Spinal cord (tissue), 9 donors: ENCODE measurements at regions not wholly inside any gene's neighbourhood (a gene's known extent, or its start where the extent isn't known, plus 50 kb on each side); places are given as distances from the start of the nearest gene placed in this dataset.
"Not testable (repeated sequence)": the region's sequence is repeated elsewhere in the genome, so short reads cannot be mapped to it uniquely, and the experiment has no call there.

Experiments used
- DNase-seq, 6 donors: peaks; one replicate each; pipeline versions ENCODE4 v3.0.0 to v3.0.0-alpha.2; 2013 to 2015; ENCODE audit warnings: low spot score in 6 of 6, low read depth in 4 of 6
- H3K27ac ChIP-seq: one replicate; pipeline ENCODE4 v1.5.1; 2013; ENCODE audit warnings: low read depth, low read length, control low read depth
- H3K27me3 ChIP-seq: one replicate; pipeline ENCODE4 v1.6.1; 2013; ENCODE audit warnings: low read length; ENCODE audit not compliant: control insufficient read depth, insufficient read depth
- H3K36me3 ChIP-seq: one replicate; pipeline ENCODE4 v1.6.1; 2013; ENCODE audit warnings: low read length; ENCODE audit not compliant: control insufficient read depth, insufficient read depth
- H3K4me1 ChIP-seq: one replicate; pipeline ENCODE4 v1.6.1; 2013; ENCODE audit warnings: low read length; ENCODE audit not compliant: control insufficient read depth, insufficient read depth
- H3K4me3 ChIP-seq: one replicate; pipeline ENCODE4 v1.5.1; 2013; ENCODE audit warnings: low read depth, low read length, control low read depth
- H3K9me3 ChIP-seq: one replicate; pipeline ENCODE4 v1.6.1; 2013; ENCODE audit warnings: low read length; ENCODE audit not compliant: control insufficient read depth, insufficient read depth
- WGBS: methylation state at CpG from one replicate; pipeline ENCODE4 v1.1.5; 2013; ENCODE audit warnings: missing lambda C conversion rate; ENCODE audit not compliant: insufficient coverage; 5-methylcytosine and 5-hydroxymethylcytosine counted together
- donor health status: healthy.

DNA sequence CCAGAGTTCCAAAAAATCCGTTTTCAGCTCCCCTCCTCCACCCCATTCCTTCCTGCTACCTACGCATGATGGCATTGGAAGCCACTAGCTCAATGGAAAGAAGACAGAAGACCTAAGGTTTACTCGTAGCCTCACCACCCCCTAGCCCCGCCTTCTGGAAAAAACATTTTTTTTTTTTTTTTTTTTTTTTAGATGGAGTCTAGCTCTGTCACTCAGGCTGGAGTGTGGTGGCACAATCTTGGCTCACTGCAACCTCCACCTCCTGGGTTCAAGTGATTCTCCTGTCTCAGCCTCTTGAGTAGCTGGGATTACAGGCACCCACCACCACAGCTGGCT is 57.2 kb upstream of the APCDD1L start:
- DNase-seq = not testable (repeated sequence)
- H3K4me1 ChIP-seq = peaks cover 24% of the 10 kb centered on the region

DNA sequence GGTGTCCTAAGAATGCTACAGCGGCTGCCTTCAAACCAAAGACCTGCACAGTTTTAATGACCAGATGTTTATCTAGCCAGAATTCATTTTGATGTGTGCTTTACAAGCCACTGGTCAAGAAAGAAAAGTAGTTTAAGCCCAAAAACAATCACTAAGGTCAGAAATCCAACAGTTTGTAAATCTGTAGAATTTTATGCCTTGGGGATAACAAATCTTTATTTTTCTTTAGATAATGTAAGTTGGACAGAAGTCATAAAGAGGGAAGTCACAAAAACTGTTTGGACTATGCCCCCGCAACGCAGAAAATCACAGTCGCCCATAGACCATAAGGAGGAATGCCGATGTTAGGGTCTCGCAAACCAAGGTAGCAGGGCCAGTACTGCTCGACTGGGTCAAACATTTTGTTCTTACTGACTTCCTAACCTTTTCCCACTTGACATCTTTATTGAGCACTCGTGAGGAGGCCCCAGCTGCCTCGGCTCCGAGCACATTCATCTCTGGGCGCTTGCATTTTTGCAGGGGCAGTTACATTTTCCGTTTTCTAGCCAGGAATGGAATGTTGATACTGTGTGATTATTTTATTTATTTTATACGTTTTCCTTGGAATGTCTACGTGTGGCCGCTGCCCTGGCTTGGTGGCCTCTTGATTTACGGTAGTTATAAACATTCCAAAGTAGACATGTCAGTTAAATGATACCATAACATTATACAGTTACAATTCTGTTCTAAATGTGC is 56.7 kb upstream of the APCDD1L start:
- H3K27me3 ChIP-seq = no peaks in the 10 kb centered on the region
- no peak for DNase-seq
- no peak overlapping the region for H3K27ac ChIP-seq
- no peaks in the 10 kb centered on the region for H3K9me3 ChIP-seq
- no peaks in the 10 kb centered on the region for H3K36me3 ChIP-seq
- WGBS = 70% methylated on average over 6 of the region's 16 CpGs
- no peak overlapping the region for H3K4me3 ChIP-seq
- H3K4me1 ChIP-seq = peaks cover 22% of the 10 kb centered on the region

More for the DNA sequence above, 57.2 kb upstream of the APCDD1L start:
- H3K4me3 ChIP-seq, H3K36me3 ChIP-seq, H3K9me3 ChIP-seq, H3K27ac ChIP-seq, H3K27me3 ChIP-seq: not testable (repeated sequence)
- 71% methylated on average over 1 of the region's 4 CpGs for WGBS

DNA sequence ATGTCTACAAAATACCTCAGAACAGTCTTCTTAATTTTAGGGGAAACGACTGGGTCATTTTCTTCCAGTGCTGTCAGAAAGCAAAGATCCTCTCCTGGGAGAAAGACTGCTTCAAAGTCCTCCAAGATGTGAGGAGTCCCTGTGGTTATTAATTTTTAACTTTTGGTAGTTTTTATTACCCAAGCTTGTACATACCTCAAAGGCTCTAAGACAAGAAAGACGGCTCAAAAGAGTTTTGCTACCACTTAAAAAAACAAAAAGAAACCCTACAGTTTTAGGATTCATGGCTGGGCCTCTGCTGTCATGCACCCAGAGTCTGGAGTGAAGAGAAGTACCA is 56.1 kb upstream of the APCDD1L start:
- Histone ChIP-seq H3K27me3 (no peaks in the 10 kb centered on the region), H3K9me3 (no peaks in the 10 kb centered on the region), H3K27ac (no peak overlapping the region), H3K4me3 (no peak overlapping the region), H3K36me3 (no peaks in the 10 kb centered on the region), H3K4me1 (peaks cover 17% of the 10 kb centered on the region)
- WGBS = no CpG with 5 or more reads among the region's 2 CpGs
- DNase-seq = no peak

DNA sequence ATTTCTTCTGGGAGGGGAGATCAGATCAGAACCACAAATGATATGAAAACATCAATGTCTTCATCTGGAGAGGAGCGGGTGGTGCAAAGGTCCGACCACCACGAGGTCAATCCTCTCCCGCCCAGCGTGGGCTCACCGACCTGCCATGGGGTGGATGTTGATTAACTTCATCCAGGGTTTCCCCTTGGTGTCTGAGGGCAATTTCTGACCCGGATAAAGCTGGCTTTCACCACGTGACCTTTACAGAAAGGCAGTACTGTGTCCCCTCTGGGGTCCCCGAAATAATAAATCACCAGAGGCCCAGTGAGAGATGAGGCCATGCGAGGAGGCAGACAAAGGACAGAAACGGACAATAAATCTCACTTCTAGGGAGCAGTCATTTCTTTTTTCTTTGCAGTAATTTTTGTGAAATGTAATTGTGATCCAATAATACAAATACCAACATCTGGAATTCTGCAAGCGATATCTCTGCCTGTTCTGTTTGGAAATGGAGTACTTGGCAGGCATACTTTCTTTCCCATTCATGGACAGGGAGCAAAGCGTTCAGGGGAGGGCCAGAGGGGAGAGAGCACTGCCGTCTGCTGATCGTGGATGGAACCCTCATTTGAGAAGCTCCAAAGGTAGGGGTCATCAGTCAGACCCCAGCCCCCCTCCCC is 55.1 kb upstream of the APCDD1L start:
- 45% methylated on average over 7 of the region's 15 CpGs for WGBS

DNA sequence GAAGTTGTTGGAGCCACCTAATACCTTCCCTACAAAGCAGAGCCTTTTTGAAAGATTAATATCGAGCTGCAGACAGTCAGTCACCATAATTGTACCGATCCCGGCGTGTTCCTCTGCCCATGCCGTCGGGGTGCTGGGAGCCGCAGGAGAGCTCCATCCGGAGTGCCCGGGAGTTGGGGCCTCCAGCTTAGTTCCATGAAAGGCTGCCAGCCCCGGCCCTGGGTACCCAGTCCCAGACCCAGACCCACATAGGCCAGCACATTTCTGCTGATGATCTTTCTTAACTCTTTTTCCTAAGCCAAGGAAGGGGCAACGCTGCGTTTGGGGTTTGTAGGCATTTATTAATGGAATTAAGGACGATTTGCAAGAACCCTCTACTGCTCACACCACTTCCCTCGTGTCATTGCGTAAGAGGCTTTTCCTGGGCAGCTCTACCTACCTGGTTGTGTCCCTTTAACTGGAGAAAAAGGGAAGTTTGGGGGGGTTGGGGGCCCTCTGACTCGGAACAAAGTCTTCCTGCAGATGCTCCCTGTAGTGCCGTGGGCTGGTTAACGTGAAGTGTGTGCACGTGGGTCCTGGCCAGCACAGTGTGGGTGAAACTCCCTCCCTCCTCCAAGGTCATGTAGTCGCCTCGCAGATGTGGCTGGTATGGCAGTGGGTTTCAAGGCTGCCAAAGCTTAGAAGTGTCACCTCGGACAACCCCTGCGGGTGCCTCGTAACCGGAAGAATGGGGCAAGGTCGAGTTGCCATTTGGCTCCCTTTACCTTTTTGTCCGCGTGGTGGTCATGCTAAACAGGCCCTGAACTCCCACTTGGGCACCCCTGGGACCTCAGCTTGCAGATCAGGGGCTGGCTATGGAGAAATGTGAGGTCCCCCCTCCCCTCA is 54.3 kb upstream of the APCDD1L start:
- DNase-seq = no peak
- H3K4me1 ChIP-seq = peaks cover 12% of the 10 kb centered on the region
- no peak overlapping the region for H3K27ac ChIP-seq

More for the DNA sequence above, 55.1 kb upstream of the APCDD1L start:
- no peaks in the 10 kb centered on the region for H3K27me3 ChIP-seq
- no peaks in the 10 kb centered on the region for H3K9me3 ChIP-seq
- no peak overlapping the region for H3K4me3 ChIP-seq
- H3K27ac ChIP-seq = no peak overlapping the region
- no peaks in the 10 kb centered on the region for H3K36me3 ChIP-seq
- peaks cover 12% of the 10 kb centered on the region for H3K4me1 ChIP-seq
- no peak for DNase-seq

GRCh38 chr20:58568483-58569240 is 53.5 kb upstream of the APCDD1L start:
- H3K9me3 ChIP-seq = peaks cover 1% of the 10 kb centered on the region
- H3K4me3 ChIP-seq = no peak overlapping the region
- no peak for DNase-seq
- peaks cover 12% of the 10 kb centered on the region for H3K4me1 ChIP-seq
- no peaks in the 10 kb centered on the region for H3K27me3 ChIP-seq
- H3K36me3 ChIP-seq = no peaks in the 10 kb centered on the region
- no peak overlapping the region for H3K27ac ChIP-seq
- WGBS = 50% methylated on average over 11 of the region's 20 CpGs

More for the DNA sequence above, 54.3 kb upstream of the APCDD1L start:
- Histone ChIP-seq H3K36me3 (no peaks in the 10 kb centered on the region), H3K27me3 (no peaks in the 10 kb centered on the region), H3K4me3 (no peak overlapping the region), H3K9me3 (no peaks in the 10 kb centered on the region)
- 84% methylated on average over 19 of the region's 28 CpGs for WGBS

DNA sequence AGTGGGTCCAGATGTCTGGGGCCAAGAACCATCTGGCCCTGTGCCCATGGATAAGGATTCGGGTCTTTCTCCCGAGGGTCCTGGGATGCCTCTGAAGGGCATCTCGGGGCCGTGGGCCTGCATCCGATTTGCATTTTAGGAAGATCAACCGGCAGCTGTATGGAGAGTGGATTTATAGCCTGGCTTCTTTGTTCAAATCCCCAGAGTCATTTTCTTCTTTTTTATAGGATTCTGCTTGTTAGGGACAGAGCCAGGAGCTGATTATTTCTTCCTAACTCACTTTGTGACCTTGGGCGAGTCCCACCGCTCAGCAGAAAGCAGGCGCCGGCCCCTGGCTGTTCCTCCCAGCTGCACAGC is 52.9 kb upstream of the APCDD1L start:
- Histone ChIP-seq H3K4me1 (peaks cover 12% of the 10 kb centered on the region), H3K9me3 (peaks cover 3% of the 10 kb centered on the region), H3K36me3 (no peaks in the 10 kb centered on the region), H3K27me3 (no peaks in the 10 kb centered on the region), H3K4me3 (no peak overlapping the region), H3K27ac (no peak overlapping the region)
- WGBS = 37% methylated on average over 6 of the region's 10 CpGs
- no peak for DNase-seq

- H3K4me3 ChIP-seq = no peak overlapping the region
- WGBS = 93% methylated on average over 12 of the region's 13 CpGs
- H3K4me1 ChIP-seq = peaks cover 12% of the 10 kb centered on the region
- H3K27me3 ChIP-seq = no peaks in the 10 kb centered on the region
- no peak overlapping the region for H3K27ac ChIP-seq
- H3K36me3 ChIP-seq = no peaks in the 10 kb centered on the region
- DNase-seq = no peak
- H3K9me3 ChIP-seq = peaks cover 3% of the 10 kb centered on the region
Observed at GRCh38 chr20:58567437-58567836, 52.2 kb upstream of the APCDD1L start.

GRCh38 chr20:58566981-58567380 is 51.8 kb upstream of the APCDD1L start:
- Histone ChIP-seq H3K4me3 (no peak overlapping the region), H3K4me1 (peaks cover 12% of the 10 kb centered on the region), H3K27ac (no peak overlapping the region), H3K9me3 (peaks cover 3% of the 10 kb centered on the region), H3K36me3 (no peaks in the 10 kb centered on the region), H3K27me3 (no peaks in the 10 kb centered on the region)
- WGBS = 74% methylated on average over 6 of the region's 6 CpGs
- DNase-seq = no peak
